Stimulated activated effector memory CD8-positive, alpha-beta T cell treated with anti-CD3 and anti-CD28 coated beads, Interleukin-12 subunit alpha, Interleukin-12 subunit beta, amount 100 ng/mL, for 72 hours (primary cell): ENCODE measurements at regions not wholly inside any gene's neighbourhood (a gene's known extent, or its start where the extent isn't known, plus 50 kb on each side); places are given as distances from the start of the nearest gene placed in this dataset.

Experiments
- ATAC-seq: fragments of 150-1000 bp; cut with Tn5 transposase; 2 replicates; pipeline ENCODE4 v1.10.0; 2021
- DNase-seq, 2 donors: peaks; one replicate each; pipeline ENCODE4 v3.0.0; 2021 to 2022; ENCODE audit warnings: low spot score in 2 of 2
- H3K27ac Mint-ChIP-seq: one replicate; pipeline ENCODE4 v1.8.0; 2022; ENCODE audit warnings: mild to moderate bottlenecking, mixed read lengths
- H3K36me3 Mint-ChIP-seq: one replicate; pipeline ENCODE4 v1.8.0; 2022; ENCODE audit warnings: mild to moderate bottlenecking, mixed read lengths
- H3K4me1 Mint-ChIP-seq: one replicate; pipeline ENCODE4 v1.8.0; 2022; ENCODE audit warnings: mixed read lengths
- H3K4me3 Mint-ChIP-seq: one replicate; pipeline ENCODE4 v1.8.0; 2022; ENCODE audit warnings: mild to moderate bottlenecking, mixed read lengths
- H3K9me3 Mint-ChIP-seq: one replicate; pipeline ENCODE4 v1.8.0; 2022; ENCODE audit warnings: mixed read lengths

DNA sequence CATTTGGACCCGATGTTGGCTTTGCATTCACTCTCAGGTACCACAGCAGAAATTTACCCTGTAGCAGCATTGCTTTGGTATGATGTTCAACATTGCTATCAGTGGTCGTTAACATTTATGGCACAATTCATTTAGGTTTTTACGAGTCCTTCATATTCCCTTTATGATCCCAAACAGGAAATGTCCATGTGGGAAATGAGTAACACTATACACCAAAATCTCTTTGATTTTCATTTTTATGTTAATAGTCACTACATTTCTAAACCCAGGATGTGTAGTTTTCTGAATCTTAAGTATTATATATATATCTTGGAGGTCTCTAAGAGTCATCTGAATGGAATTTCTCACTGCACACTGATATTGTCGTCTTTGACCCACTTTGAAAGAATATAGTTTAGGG is 78.5 kb upstream of the RBMS3 start:
- Mint-ChIP-seq H3K27ac (no peak overlapping the region), H3K4me3 (no peak overlapping the region), H3K4me1 (no peaks in the 10 kb centered on the region), H3K36me3 (no peaks in the 10 kb centered on the region), H3K9me3 (peaks cover 6% of the 10 kb centered on the region)
- no peak for ATAC-seq
- no peak for DNase-seq

- no peak for ATAC-seq
- Mint-ChIP-seq H3K4me1 (no peaks in the 10 kb centered on the region), H3K9me3 (peaks cover 6% of the 10 kb centered on the region), H3K4me3 (no peak overlapping the region), H3K27ac (no peak overlapping the region), H3K36me3 (no peaks in the 10 kb centered on the region)
- no peak for DNase-seq
Measured at GRCh38 chr3:29203851-29204250, 77.0 kb upstream of the RBMS3 start.

DNA sequence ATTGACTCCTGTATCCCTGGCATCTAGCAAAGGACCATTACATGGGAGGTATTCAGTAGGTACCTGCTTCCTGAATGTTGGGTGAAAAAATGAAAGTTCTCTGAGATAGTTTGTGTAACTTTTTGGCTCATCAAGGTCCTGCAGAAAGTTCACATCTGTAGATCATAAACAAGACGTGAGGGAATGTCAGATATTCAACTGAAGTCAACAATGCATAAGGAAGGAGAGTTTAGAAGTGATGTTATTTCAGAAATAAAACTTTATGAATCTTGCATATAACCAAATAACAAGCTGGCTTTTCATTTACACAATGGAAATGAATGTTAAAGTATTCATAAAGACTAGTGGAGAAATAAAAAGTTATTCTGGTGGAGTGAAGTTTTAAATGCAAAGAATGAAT is 73.4 kb upstream of the RBMS3 start:
- no peak for DNase-seq
- peaks cover 3% of the 10 kb centered on the region for H3K9me3 Mint-ChIP-seq

GRCh38 chr3:29212789-29213433 is 68.0 kb upstream of the RBMS3 start:
- DNase-seq = no peak
- Mint-ChIP-seq H3K27ac (no peak overlapping the region), H3K4me3 (no peak overlapping the region), H3K4me1 (no peaks in the 10 kb centered on the region), H3K36me3 (no peaks in the 10 kb centered on the region), H3K9me3 (no peaks in the 10 kb centered on the region)
- ATAC-seq = peak; percentile 87

More for the DNA sequence above, 73.4 kb upstream of the RBMS3 start:
- ATAC-seq = no peak
- Mint-ChIP-seq H3K27ac (no peak overlapping the region), H3K36me3 (no peaks in the 10 kb centered on the region), H3K4me3 (no peak overlapping the region), H3K4me1 (no peaks in the 10 kb centered on the region)

DNA sequence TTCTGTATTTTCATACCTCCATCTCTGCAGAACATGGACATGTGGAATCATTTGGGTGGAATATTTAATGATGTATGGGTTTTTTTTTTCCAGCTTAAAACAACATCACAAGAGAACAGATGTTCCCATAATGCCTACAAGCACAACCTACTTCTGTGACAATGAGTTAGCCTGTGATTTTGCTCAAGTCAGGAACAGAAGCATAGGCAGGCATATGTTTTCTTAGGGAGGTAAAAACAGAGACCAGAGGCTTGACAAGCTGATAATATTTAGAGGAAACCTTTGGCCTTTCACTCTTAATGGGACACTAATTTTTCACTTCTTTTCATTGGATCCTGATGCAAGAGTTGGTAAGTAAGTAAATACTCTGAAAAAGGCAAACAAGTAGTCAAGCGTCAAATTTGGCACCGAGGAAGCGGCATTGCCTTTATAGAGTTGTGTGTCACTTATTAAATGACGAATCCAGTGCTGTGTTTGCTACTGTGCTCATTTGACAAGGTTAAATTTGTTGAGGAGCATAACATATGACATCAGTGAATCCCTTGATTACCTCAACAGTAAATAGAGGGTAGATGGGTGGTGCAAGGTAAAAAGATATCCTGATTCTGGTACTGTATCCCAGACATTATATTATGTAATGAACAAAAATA is 66.7 kb upstream of the RBMS3 start:
- no peak overlapping the region for H3K27ac Mint-ChIP-seq
- no peak for ATAC-seq
- H3K4me3 Mint-ChIP-seq = no peak overlapping the region
- no peak for DNase-seq
- H3K36me3 Mint-ChIP-seq = no peaks in the 10 kb centered on the region
- peaks cover 4% of the 10 kb centered on the region for H3K9me3 Mint-ChIP-seq
- H3K4me1 Mint-ChIP-seq = no peaks in the 10 kb centered on the region

GRCh38 chr3:29215948-29216347 is 64.9 kb upstream of the RBMS3 start:
- H3K36me3 Mint-ChIP-seq = no peaks in the 10 kb centered on the region

DNA sequence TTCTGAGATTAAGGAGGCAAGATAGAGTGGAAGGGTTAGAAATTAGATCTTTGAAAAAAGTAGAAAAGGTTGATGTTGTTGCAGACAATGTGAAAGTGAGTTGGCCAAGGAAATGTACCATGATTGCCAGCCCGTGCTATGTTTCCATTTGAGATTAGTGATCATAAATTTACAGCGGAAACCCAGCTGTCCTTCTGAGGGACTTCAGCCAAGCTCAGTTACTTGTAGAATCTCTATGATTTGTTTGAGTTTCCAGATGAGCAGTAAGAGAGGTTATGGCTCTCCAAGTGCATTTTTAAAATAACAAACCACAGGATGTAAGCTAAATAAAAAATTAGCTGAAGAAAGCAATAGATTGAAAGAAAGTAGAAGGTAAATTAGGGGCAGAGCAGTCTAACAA is 54.2 kb upstream of the RBMS3 start:
- no peak overlapping the region for H3K27ac Mint-ChIP-seq
- ATAC-seq (no peak), DNase-seq (no peak)
- H3K4me3 Mint-ChIP-seq = no peak overlapping the region
- H3K9me3 Mint-ChIP-seq = peaks cover 10% of the 10 kb centered on the region
- no peaks in the 10 kb centered on the region for H3K36me3 Mint-ChIP-seq
- no peaks in the 10 kb centered on the region for H3K4me1 Mint-ChIP-seq

More at GRCh38 chr3:29215948-29216347, 64.9 kb upstream of the RBMS3 start:
- Mint-ChIP-seq H3K27ac (no peak overlapping the region), H3K4me3 (no peak overlapping the region), H3K9me3 (peaks cover 4% of the 10 kb centered on the region), H3K4me1 (no peaks in the 10 kb centered on the region)
- DNase-seq (no peak), ATAC-seq (no peak)

DNA sequence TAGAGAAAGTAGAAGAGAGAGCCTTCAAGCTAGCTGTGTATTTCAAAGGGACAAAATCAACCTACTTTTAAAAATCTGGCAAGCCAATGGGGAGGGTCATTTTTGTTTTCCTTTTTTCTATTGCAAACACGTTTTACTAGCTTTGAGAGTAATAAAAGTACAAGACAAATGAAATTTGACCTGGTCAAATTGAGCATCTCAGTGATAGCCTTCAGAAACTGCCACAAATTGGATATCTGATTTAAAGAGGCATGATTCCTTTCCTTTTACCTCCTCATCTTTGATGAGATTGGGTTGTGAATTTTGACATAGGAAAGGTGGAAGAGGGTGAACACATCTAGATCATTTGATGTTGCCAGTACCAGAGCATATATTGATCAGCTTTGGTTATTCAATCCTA is 53.6 kb upstream of the RBMS3 start:
- Mint-ChIP-seq H3K27ac (no peak overlapping the region), H3K9me3 (peaks cover 10% of the 10 kb centered on the region), H3K4me3 (no peak overlapping the region), H3K4me1 (no peaks in the 10 kb centered on the region), H3K36me3 (no peaks in the 10 kb centered on the region)
- ATAC-seq (no peak), DNase-seq (no peak)
